C4-2B (cell line): ENCODE measurements at regions not wholly inside any gene's neighbourhood (a gene's known extent, or its start where the extent isn't known, plus 50 kb on each side); places are given as distances from the start of the nearest gene placed in this dataset.

Experiments used
- CTCF ChIP-seq: fragments of 450-650 bp; conservative IDR thresholded peaks from 2 replicates; pipeline ENCODE4 v1.5.1; 2017; ENCODE audit warnings: mild to moderate bottlenecking
- ZFX ChIP-seq: fragments of 450-650 bp; IDR thresholded peaks from 2 replicates; pipeline ENCODE4 v1.6.1; 2017

- TF ChIP-seq CTCF = no peak
- TF ChIP-seq ZFX = no peak
These were observed 163.6 kb upstream of the PRLR start for GRCh38 chr5:35393901-35394300.
